Transverse colon (tissue), 4 donors: ENCODE measurements at regions not wholly inside any gene's neighbourhood (a gene's known extent, or its start where the extent isn't known, plus 50 kb on each side); places are given as distances from the start of the nearest gene placed in this dataset.

Experiments
- DNase-seq: peaks from one replicate; pipeline ENCODE4 v3.0.0-alpha.2; 2019
- H3K27ac ChIP-seq, 4 donors: fragments of 200-600 bp; sonication (generic); 2 replicates each; pipeline ENCODE4 v1.5.1; 2016 to 2018; ENCODE audit warnings: inconsistent platforms in 4 of 4
- H3K27me3 ChIP-seq: fragments of 200-600 bp; sonication (generic); 2 replicates; pipeline ENCODE4 v1.5.1; 2017; ENCODE audit warnings: inconsistent platforms
- H3K36me3 ChIP-seq, 4 donors: fragments of 200-600 bp; sonication (generic); 2 replicates each; pipeline ENCODE4 v1.5.1; 2017 to 2019; ENCODE audit warnings: inconsistent platforms in 4 of 4
- H3K4me1 ChIP-seq, 4 donors: fragments of 200-600 bp; sonication (generic); 2 replicates each; pipeline ENCODE4 v1.5.1; 2017 to 2020; ENCODE audit warnings: inconsistent platforms in 4 of 4
- H3K4me3 ChIP-seq, 4 donors: fragments of 200-600 bp; sonication (generic); 1 replicate in 1 of 4; 2 replicates in 3 of 4; pipeline versions ENCODE4 v1.5.1 to v1.6.1; 2017 to 2019; ENCODE audit warnings: inconsistent platforms in 4 of 4
- H3K9me3 ChIP-seq, 2 donors: fragments of 200-600 bp; sonication (generic); 2 replicates each; pipeline ENCODE4 v1.5.1; 2017 to 2019; ENCODE audit warnings: inconsistent platforms in 2 of 2
- EP300 ChIP-seq: sonication (generic); formaldehyde crosslinking; IDR thresholded peaks from one replicate; pipeline ENCODE4 v1.6.1; 2017; ENCODE audit warnings: antibody characterized with exemption, low read depth
- POLR2A ChIP-seq: fragments of 450-650 bp; IDR thresholded peaks from one replicate; pipeline ENCODE4 v1.6.1; 2016; ENCODE audit warnings: antibody characterized with exemption, mild to moderate bottlenecking, moderate library complexity
- POLR2AphosphoS5 ChIP-seq, 3 donors: sonication (generic); formaldehyde crosslinking; IDR thresholded peaks; one replicate each; pipeline ENCODE4 v1.6.1; 2016; ENCODE audit warnings: antibody characterized with exemption in 3 of 3
- WGBS, 2 donors: methylation state at CpG; one replicate each; pipeline ENCODE4 v1.1.5; 2018; ENCODE audit warnings: low coverage in 1 of 2; 5-methylcytosine and 5-hydroxymethylcytosine counted together
- in situ Hi-C, 4 donors: fragments of 200-750 bp; cut with MboI; loops; one replicate each; pipeline versions ENCODE4 v1.15.0 to v1.15.1; 2017; ENCODE audit warnings: low sequenced_read_pairs in 3 of 4, low pct_ligation_motif_present in 1 of 4, low pct_unique_long_range_greater_than_20kb in 1 of 4
- intact Hi-C: fragments of 100-400 bp; cut with DNase I; formaldehyde crosslinking; loops from one replicate; pipeline ENCODE4 v1.15.1; 2023; ENCODE audit warnings: low total_unique reads
- TF ChIP-seq, protein P1 (sequence below), 5 experiments: fragments of 200-600 bp in 3 of 5; fragments of 450-650 bp in 2 of 5; sonication (generic) in 3 of 5; IDR thresholded peaks; 1 replicate in 2 of 5; 2 replicates in 3 of 5; pipeline ENCODE4 v1.5.1; 2016 to 2017; ENCODE audit warnings: antibody characterized with exemption in 5 of 5, inconsistent platforms in 3 of 5, mild to moderate bottlenecking in 2 of 5, moderate library complexity in 1 of 5

DNA sequence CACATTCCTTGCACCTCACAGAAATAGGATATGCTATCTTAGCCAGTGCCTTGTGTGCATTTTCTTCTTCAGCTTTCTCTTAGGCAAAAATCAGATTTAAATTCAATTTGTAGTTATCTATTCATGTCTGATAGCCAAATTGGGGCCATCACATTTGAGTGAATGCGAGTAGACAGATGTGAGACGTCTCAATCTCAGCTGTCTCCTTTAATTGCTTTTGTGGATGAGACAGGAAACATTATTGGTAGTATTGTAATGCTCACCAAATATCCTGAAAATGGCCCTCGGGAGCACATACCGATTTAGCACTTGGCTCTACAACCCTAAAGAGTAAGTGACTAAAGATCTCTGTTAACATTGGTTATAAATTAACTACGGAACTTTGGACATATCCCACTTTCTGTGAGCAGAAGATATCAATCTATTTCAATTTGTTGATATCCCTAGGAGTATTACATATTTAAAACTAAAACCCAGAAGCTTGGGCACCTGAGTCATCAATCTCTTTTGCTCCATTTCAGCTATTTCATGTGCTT is 1012.5 kb upstream of the TMEM132C start:
- TF ChIP-seq EP300 (no peak), POLR2A (no peak), POLR2AphosphoS5 (IDR thresholded peaks at IDR 0.05) (no peak)
- TF ChIP-seq, protein P1, sequence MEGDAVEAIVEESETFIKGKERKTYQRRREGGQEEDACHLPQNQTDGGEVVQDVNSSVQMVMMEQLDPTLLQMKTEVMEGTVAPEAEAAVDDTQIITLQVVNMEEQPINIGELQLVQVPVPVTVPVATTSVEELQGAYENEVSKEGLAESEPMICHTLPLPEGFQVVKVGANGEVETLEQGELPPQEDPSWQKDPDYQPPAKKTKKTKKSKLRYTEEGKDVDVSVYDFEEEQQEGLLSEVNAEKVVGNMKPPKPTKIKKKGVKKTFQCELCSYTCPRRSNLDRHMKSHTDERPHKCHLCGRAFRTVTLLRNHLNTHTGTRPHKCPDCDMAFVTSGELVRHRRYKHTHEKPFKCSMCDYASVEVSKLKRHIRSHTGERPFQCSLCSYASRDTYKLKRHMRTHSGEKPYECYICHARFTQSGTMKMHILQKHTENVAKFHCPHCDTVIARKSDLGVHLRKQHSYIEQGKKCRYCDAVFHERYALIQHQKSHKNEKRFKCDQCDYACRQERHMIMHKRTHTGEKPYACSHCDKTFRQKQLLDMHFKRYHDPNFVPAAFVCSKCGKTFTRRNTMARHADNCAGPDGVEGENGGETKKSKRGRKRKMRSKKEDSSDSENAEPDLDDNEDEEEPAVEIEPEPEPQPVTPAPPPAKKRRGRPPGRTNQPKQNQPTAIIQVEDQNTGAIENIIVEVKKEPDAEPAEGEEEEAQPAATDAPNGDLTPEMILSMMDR (IDR thresholded peaks at IDR 0.05): no peak
- 30 to 32% methylated on average over 5 of the region's 5 CpGs for WGBS, 2 donors
- intact Hi-C loops (no loop called here), in situ Hi-C loops (no loop called here)
- no peaks in the 10 kb centered on the region for H3K27me3 ChIP-seq
- no peaks in the 10 kb centered on the region for H3K9me3 ChIP-seq
- H3K27ac ChIP-seq: no peak overlapping the region
- H3K36me3 ChIP-seq: no peaks in the 10 kb centered on the region
- DNase-seq: no peak
- H3K4me3 ChIP-seq: no peak overlapping the region
- H3K4me1 ChIP-seq: no peaks in the 10 kb centered on the region

DNA sequence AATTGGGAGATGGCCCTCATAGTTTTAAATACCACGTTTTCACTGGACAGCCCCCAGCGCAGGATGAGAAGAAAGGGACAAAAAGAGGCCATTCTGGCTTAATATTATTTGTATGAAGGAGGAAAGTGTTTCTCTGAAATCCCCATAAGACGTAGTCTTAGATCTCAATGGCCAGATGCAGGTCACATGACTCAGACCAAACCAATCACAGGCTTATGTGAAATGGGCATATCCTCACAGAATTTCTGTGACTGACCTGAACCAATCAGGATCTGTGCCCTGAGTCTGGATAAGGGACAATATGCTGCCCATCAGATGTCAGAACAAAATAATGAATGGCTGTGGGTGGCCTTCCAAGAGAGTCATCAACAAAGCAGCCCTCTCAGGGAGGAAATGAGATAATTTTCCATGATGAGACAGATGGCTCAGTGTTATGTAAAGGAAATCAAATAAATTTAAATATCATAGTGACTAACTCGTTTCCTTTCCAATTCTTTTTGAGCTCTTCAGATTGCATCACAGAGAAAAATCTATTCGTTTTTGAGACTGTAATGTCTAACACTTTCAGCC is 1009.5 kb upstream of the TMEM132C start:
- intact Hi-C loops (no loop called here), in situ Hi-C loops (no loop called here)
- no peak for TF ChIP-seq POLR2AphosphoS5 (IDR thresholded peaks at IDR 0.05)
- TF ChIP-seq POLR2A: no peak
- TF ChIP-seq, protein P1 (IDR thresholded peaks at IDR 0.05): no peak
- TF ChIP-seq EP300: no peak
- DNase-seq: no peak
- H3K36me3 ChIP-seq: no peaks in the 10 kb centered on the region
- no peak overlapping the region for H3K27ac ChIP-seq
- 69 to 75% methylated on average over 5 of the region's 5 CpGs for WGBS, 2 donors
- H3K4me1 ChIP-seq: no peaks in the 10 kb centered on the region
- H3K27me3 ChIP-seq: no peaks in the 10 kb centered on the region
- H3K9me3 ChIP-seq: no peaks in the 10 kb centered on the region
- H3K4me3 ChIP-seq: no peak overlapping the region

DNA sequence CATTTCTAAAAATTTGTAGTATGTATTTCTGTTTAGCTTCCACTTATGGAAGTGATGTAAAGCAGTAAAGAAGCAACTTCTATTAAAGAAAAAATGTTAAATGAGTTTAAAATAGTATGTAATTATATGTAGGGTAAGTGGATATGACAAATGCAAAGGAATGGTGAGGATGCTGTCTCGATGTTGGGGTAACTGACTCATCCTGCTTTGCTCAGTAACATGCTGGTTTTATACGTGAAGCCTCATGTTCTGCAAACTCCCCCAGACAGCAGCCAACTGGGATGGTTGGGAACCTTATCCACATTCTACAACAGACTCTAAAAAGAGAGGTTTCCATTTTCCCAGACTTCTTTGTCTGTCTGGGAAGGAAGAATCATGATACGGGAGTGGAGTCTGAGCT is 1006.4 kb upstream of the TMEM132C start:
- WGBS, 2 donors: 74 to 76% methylated on average over 3 of the region's 3 CpGs
- TF ChIP-seq, protein P1 (IDR thresholded peaks at IDR 0.05): no peak
- TF ChIP-seq EP300 (no peak), POLR2A (no peak), POLR2AphosphoS5 (IDR thresholded peaks at IDR 0.05) (no peak)
- Histone ChIP-seq H3K4me1 (no peaks in the 10 kb centered on the region), H3K9me3 (no peaks in the 10 kb centered on the region), H3K27me3 (no peaks in the 10 kb centered on the region), H3K36me3 (no peaks in the 10 kb centered on the region), H3K4me3 (no peak overlapping the region), H3K27ac (no peak overlapping the region)
- intact Hi-C loops (no loop called here), in situ Hi-C loops (no loop called here)
- DNase-seq: no peak

- 77 to 82% methylated on average over 6 to 7 of the region's 7 CpGs for WGBS, 2 donors
- intact Hi-C loops: no loop called here
- H3K9me3 ChIP-seq: no peaks in the 10 kb centered on the region
- DNase-seq: no peak
- TF ChIP-seq EP300 (no peak), POLR2A (no peak), POLR2AphosphoS5 (IDR thresholded peaks at IDR 0.05) (no peak)
- TF ChIP-seq, protein P1 (IDR thresholded peaks at IDR 0.05): no peak
- no peak overlapping the region for H3K4me3 ChIP-seq
- no peak overlapping the region for H3K27ac ChIP-seq
- H3K4me1 ChIP-seq: no peaks in the 10 kb centered on the region
- H3K27me3 ChIP-seq: no peaks in the 10 kb centered on the region
- no peaks in the 10 kb centered on the region for H3K36me3 ChIP-seq
- in situ Hi-C loops: no loop called here
These were observed 1006.0 kb upstream of the TMEM132C start for GRCh38 chr12:127260999-127261398.
